Central memory CD8-positive, alpha-beta T cell (primary cell): ENCODE measurements at regions not wholly inside any gene's neighbourhood (a gene's known extent, or its start where the extent isn't known, plus 50 kb on each side); places are given as distances from the start of the nearest gene placed in this dataset.

Experiments used
- ATAC-seq: fragments of 150-1000 bp; cut with Tn5 transposase; replicated peaks from 2 replicates; pipeline ENCODE4 v1.10.0; 2022; ENCODE audit warnings: mild to moderate bottlenecking, moderate FRiP score, moderate number of reproducible peaks; ENCODE audit not compliant: poor library complexity, severe bottlenecking; ENCODE audit errors: extremely low read depth
- DNase-seq, 2 donors: peaks; one replicate each; pipeline ENCODE4 v3.0.0; 2021; ENCODE audit warnings: low spot score in 2 of 2
- H3K27ac Mint-ChIP-seq: one replicate; pipeline ENCODE4 v1.8.0; 2022; ENCODE audit warnings: low read depth, mild to moderate bottlenecking, moderate library complexity, mixed read lengths
- H3K27me3 Mint-ChIP-seq: one replicate; pipeline ENCODE4 v1.8.0; 2022; ENCODE audit warnings: mixed read lengths
- H3K36me3 Mint-ChIP-seq: one replicate; pipeline ENCODE4 v1.8.0; 2022; ENCODE audit warnings: mild to moderate bottlenecking, moderate library complexity, mixed read lengths; ENCODE audit not compliant: insufficient read depth
- H3K4me1 Mint-ChIP-seq: one replicate; pipeline ENCODE4 v1.8.0; 2022; ENCODE audit warnings: mixed read lengths
- H3K4me3 Mint-ChIP-seq: one replicate; pipeline ENCODE4 v1.8.0; 2022; ENCODE audit warnings: mild to moderate bottlenecking, moderate library complexity, mixed read lengths
- H3K9me3 Mint-ChIP-seq: one replicate; pipeline ENCODE4 v1.8.0; 2022; ENCODE audit warnings: mixed read lengths

- ATAC-seq (peak; percentile 52), DNase-seq (no peak)
- H3K36me3 Mint-ChIP-seq = peaks cover 6% of the 10 kb centered on the region
- H3K4me3 Mint-ChIP-seq = peak overlapping the region; percentile 51
- H3K27ac Mint-ChIP-seq = peak overlapping the region; percentile 39
- no peaks in the 10 kb centered on the region for H3K27me3 Mint-ChIP-seq
- peaks cover 30% of the 10 kb centered on the region for H3K4me1 Mint-ChIP-seq
- H3K9me3 Mint-ChIP-seq = no peaks in the 10 kb centered on the region
Measured at GRCh38 chr6:159094444-159095252, 49.9 kb upstream of the TAGAP start.
